HL-60 (cell line): ENCODE measurements at regions not wholly inside any gene's neighbourhood (a gene's known extent, or its start where the extent isn't known, plus 50 kb on each side); places are given as distances from the start of the nearest gene placed in this dataset.

ENCODE experiments used
- CTCF ChIP-seq: IDR thresholded peaks from one replicate; pipeline ENCODE4 v1.5.1; 2011; ENCODE audit warnings: low read length, control low read depth, inconsistent platforms; ENCODE audit not compliant: insufficient read depth
- POLR2AphosphoS5 ChIP-seq: IDR thresholded peaks from 2 replicates; pipeline ENCODE4 v1.6.1; 2012; ENCODE audit warnings: low read depth

- no peak for TF ChIP-seq CTCF
- no peak for TF ChIP-seq POLR2AphosphoS5
Measured at GRCh38 chr9:28471261-28471660, 898.0 kb upstream of the C9orf72 start.
